Loucy (cell line): ENCODE measurements at regions not wholly inside any gene's neighbourhood (a gene's known extent, or its start where the extent isn't known, plus 50 kb on each side); places are given as distances from the start of the nearest gene placed in this dataset.

ENCODE experiments used
- H2AFZ ChIP-seq: fragments of 200-600 bp; sonication (generic); 2 replicates; pipeline ENCODE4 v1.6.0; 2016; ENCODE audit warnings: antibody characterized with exemption, mild to moderate bottlenecking, low read length, moderate library complexity
- H3F3A ChIP-seq: fragments of 200-600 bp; 2 replicates; pipeline ENCODE4 v1.6.0; 2016; ENCODE audit warnings: antibody characterized with exemption, low read depth, mild to moderate bottlenecking
- H3K27me3 ChIP-seq: fragments of 200-600 bp; sonication (generic); 2 replicates; pipeline ENCODE4 v1.6.1; 2014; ENCODE audit warnings: low read length, mild to moderate bottlenecking; ENCODE audit not compliant: insufficient read depth, poor library complexity, severe bottlenecking
- H3K36me3 ChIP-seq: fragments of 200-600 bp; sonication (generic); 2 replicates; pipeline ENCODE4 v1.6.1; 2016; ENCODE audit warnings: low read length; ENCODE audit not compliant: insufficient read depth
- H3K4me1 ChIP-seq: fragments of 200-600 bp; sonication (generic); 2 replicates; pipeline ENCODE4 v1.5.1; 2014; ENCODE audit warnings: low read length, mild to moderate bottlenecking; ENCODE audit not compliant: insufficient read depth, poor library complexity, severe bottlenecking
- H3K4me2 ChIP-seq: fragments of 200-600 bp; sonication (generic); 2 replicates; pipeline ENCODE4 v1.6.0; 2014; ENCODE audit warnings: antibody characterized with exemption, low read length, low read depth, mild to moderate bottlenecking; ENCODE audit not compliant: poor library complexity, severe bottlenecking
- H3K4me3 ChIP-seq: fragments of 200-600 bp; sonication (generic); 2 replicates; pipeline ENCODE4 v1.5.1; 2014; ENCODE audit warnings: low read length, mild to moderate bottlenecking, mixed read lengths; ENCODE audit not compliant: poor library complexity, severe bottlenecking
- H3K79me2 ChIP-seq: fragments of 200-600 bp; sonication (generic); 2 replicates; pipeline ENCODE4 v1.6.1; 2014; ENCODE audit warnings: low read length; ENCODE audit not compliant: insufficient read depth
- H3K9ac ChIP-seq: fragments of 200-600 bp; sonication (generic); 2 replicates; pipeline ENCODE4 v1.6.0; 2014; ENCODE audit warnings: mild to moderate bottlenecking, low read depth, low read length, moderate library complexity; ENCODE audit not compliant: poor library complexity, severe bottlenecking
- H3K9me2 ChIP-seq: fragments of 200-600 bp; sonication (generic); replicated peaks from 2 replicates; pipeline ENCODE4 v1.6.1; 2016; ENCODE audit warnings: low read depth, low read length, mixed read lengths
- H3K9me3 ChIP-seq: fragments of 200-600 bp; sonication (generic); 2 replicates; pipeline ENCODE4 v1.6.1; 2014; ENCODE audit warnings: mild to moderate bottlenecking, antibody characterized with exemption, low read length, low read depth; ENCODE audit not compliant: insufficient read depth
- H4K20me1 ChIP-seq: fragments of 200-600 bp; sonication (generic); 2 replicates; pipeline ENCODE4 v1.6.0; 2014; ENCODE audit warnings: antibody characterized with exemption, low read length, mild to moderate bottlenecking; ENCODE audit not compliant: insufficient read depth, poor library complexity, severe bottlenecking
- EZH2phosphoT487 ChIP-seq: fragments of 200-600 bp; IDR thresholded peaks from 2 replicates; pipeline ENCODE4 v1.6.1; 2018; ENCODE audit warnings: antibody characterized with exemption, mild to moderate bottlenecking, moderate library complexity, borderline replicate concordance
- TF ChIP-seq, protein P1 (sequence below): fragments of 200-600 bp; sonication (generic); conservative IDR thresholded peaks from 2 replicates; pipeline ENCODE4 v1.5.1; 2014; ENCODE audit warnings: mild to moderate bottlenecking, antibody characterized with exemption, low read length

DNA sequence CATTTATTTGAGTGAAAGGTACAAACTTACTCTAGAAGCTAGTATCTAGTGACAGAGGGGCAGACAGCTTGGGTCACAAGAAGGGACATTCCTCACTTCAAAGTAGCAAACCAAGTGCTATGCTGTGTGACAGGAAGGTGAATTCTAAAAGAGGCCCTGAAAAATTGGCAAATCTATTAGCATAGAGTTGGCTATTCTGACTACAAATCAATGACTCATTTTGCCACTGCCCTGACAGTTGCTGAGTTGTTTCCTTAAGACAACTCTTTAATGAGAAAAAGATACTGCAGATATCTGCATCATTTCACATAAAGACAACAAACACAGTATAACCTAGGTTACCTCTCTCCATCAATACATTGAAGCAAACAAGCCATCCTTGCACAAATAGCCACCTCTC is 524.0 kb upstream of the LRRC4C start:
- no peaks in the 10 kb centered on the region for H4K20me1 ChIP-seq

DNA sequence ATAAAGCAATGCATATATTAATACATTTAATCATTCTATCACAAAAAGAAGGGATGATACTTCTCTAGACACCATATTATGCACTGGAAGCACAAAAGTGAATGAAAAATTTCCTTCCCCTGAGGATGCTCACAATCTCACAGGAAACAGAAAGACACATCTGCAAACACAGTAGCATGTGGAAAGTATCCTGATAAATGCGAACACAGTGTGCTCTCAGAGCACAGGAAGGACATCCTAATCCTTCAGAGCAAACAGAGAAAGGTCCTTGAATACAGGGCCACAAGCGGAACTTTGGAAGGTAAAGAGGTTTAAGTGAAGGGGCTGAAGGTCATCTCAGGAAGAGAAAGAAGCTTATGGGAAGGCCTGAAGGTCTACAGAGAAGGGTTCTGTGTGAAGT is 524.6 kb upstream of the LRRC4C start:
- no peak for TF ChIP-seq EZH2phosphoT487
- TF ChIP-seq, protein P1, sequence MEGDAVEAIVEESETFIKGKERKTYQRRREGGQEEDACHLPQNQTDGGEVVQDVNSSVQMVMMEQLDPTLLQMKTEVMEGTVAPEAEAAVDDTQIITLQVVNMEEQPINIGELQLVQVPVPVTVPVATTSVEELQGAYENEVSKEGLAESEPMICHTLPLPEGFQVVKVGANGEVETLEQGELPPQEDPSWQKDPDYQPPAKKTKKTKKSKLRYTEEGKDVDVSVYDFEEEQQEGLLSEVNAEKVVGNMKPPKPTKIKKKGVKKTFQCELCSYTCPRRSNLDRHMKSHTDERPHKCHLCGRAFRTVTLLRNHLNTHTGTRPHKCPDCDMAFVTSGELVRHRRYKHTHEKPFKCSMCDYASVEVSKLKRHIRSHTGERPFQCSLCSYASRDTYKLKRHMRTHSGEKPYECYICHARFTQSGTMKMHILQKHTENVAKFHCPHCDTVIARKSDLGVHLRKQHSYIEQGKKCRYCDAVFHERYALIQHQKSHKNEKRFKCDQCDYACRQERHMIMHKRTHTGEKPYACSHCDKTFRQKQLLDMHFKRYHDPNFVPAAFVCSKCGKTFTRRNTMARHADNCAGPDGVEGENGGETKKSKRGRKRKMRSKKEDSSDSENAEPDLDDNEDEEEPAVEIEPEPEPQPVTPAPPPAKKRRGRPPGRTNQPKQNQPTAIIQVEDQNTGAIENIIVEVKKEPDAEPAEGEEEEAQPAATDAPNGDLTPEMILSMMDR: no peak
- no peaks in the 10 kb centered on the region for H3K27me3 ChIP-seq
- H2AFZ ChIP-seq: no peak overlapping the region
- H3K9me3 ChIP-seq: no peaks in the 10 kb centered on the region
- H3K4me3 ChIP-seq: no peak overlapping the region
- H3K79me2 ChIP-seq: no peaks in the 10 kb centered on the region
- H3K4me1 ChIP-seq: no peaks in the 10 kb centered on the region
- no peak overlapping the region for H3K9ac ChIP-seq
- no peaks in the 10 kb centered on the region for H3K36me3 ChIP-seq
- no peaks in the 10 kb centered on the region for H3K9me2 ChIP-seq
- no peak overlapping the region for H3K4me2 ChIP-seq
- H3F3A ChIP-seq: no peaks in the 10 kb centered on the region
- no peaks in the 10 kb centered on the region for H4K20me1 ChIP-seq

More for the DNA sequence above, 524.0 kb upstream of the LRRC4C start:
- H3K27me3 ChIP-seq: no peaks in the 10 kb centered on the region
- H3K9me3 ChIP-seq: no peaks in the 10 kb centered on the region
- no peaks in the 10 kb centered on the region for H3F3A ChIP-seq
- no peaks in the 10 kb centered on the region for H3K79me2 ChIP-seq
- no peaks in the 10 kb centered on the region for H3K4me1 ChIP-seq
- TF ChIP-seq, protein P1: no peak
- no peak for TF ChIP-seq EZH2phosphoT487
- H3K9me2 ChIP-seq: no peaks in the 10 kb centered on the region
- H3K4me3 ChIP-seq: no peak overlapping the region
- H3K36me3 ChIP-seq: no peaks in the 10 kb centered on the region
- no peak overlapping the region for H2AFZ ChIP-seq
- no peak overlapping the region for H3K9ac ChIP-seq
- H3K4me2 ChIP-seq: no peak overlapping the region

- TF ChIP-seq EZH2phosphoT487: no peak
- TF ChIP-seq, protein P1: no peak
- Histone ChIP-seq H3K4me3 (no peak overlapping the region), H3K9me3 (no peaks in the 10 kb centered on the region), H3K79me2 (no peaks in the 10 kb centered on the region), H3K27me3 (no peaks in the 10 kb centered on the region), H3K9ac (no peak overlapping the region), H3K4me1 (no peaks in the 10 kb centered on the region), H3F3A (no peaks in the 10 kb centered on the region), H4K20me1 (no peaks in the 10 kb centered on the region), H3K36me3 (no peaks in the 10 kb centered on the region), H3K9me2 (no peaks in the 10 kb centered on the region), H2AFZ (no peak overlapping the region), H3K4me2 (no peak overlapping the region)
Observed at GRCh38 chr11:41985799-41986198, 526.3 kb upstream of the LRRC4C start.
